ENCODE measurements at regions not wholly inside any gene's neighbourhood (a gene's known extent, or its start where the extent isn't known, plus 50 kb on each side); places are given as distances from the start of the nearest gene placed in this dataset.

- peaks cover 0 to 3% (median 0%) of the 10 kb centered on the region in 3 donors for H3K27me3 Mint-ChIP-seq (ENCODE audit: low read depth in 3 of 3)
- DNase-seq = no peak
Observed at GRCh38 chr7:19463581-19463980, 245.3 kb downstream of the POLR1F start.

GRCh38 chr7:19455623-19456022 lies 253.2 kb downstream of the POLR1F start:
- no peaks in the 10 kb centered on the region for H3K36me3 Mint-ChIP-seq
- H3K27me3 Mint-ChIP-seq (ENCODE audit: low read depth in 3 of 3) = peaks cover 2 to 11% (median 4%) of the 10 kb centered on the region in 3 donors
- H3K27ac Mint-ChIP-seq = no peak overlapping the region
- H3K4me3 Mint-ChIP-seq = no peak overlapping the region
- H3K9me3 Mint-ChIP-seq = peaks cover 0 to 5% (median 2%) of the 10 kb centered on the region in 6 donors
- H3K4me1 Mint-ChIP-seq = no peaks in the 10 kb centered on the region
- no peak for DNase-seq

More at GRCh38 chr7:19463581-19463980, 245.3 kb downstream of the POLR1F start:
- no peaks in the 10 kb centered on the region for H3K4me1 Mint-ChIP-seq
- no peak overlapping the region for H3K27ac Mint-ChIP-seq
- H3K36me3 Mint-ChIP-seq = no peaks in the 10 kb centered on the region
- H3K4me3 Mint-ChIP-seq = no peak overlapping the region
- H3K9me3 Mint-ChIP-seq = peaks cover 0 to 8% (median 0%) of the 10 kb centered on the region in 6 donors

- Mint-ChIP-seq H3K27me3 (ENCODE audit: low read depth in 3 of 3) (peaks cover 0 to 6% (median 0%) of the 10 kb centered on the region in 3 donors), H3K4me3 (no peak overlapping the region), H3K9me3 (no peaks in the 10 kb centered on the region), H3K4me1 (no peaks in the 10 kb centered on the region), H3K27ac (no peak overlapping the region), H3K36me3 (no peaks in the 10 kb centered on the region)
- DNase-seq = no peak
Observed at GRCh38 chr7:19448091-19448490, 260.7 kb downstream of the POLR1F start.

- Mint-ChIP-seq H3K27ac (no peak overlapping the region), H3K4me3 (no peak overlapping the region), H3K36me3 (no peaks in the 10 kb centered on the region), H3K27me3 (ENCODE audit: low read depth in 3 of 3) (peaks cover 0 to 2% (median 0%) of the 10 kb centered on the region in 3 donors), H3K4me1 (peaks cover 0 to 4% of the 10 kb centered on the region in 2 donors), H3K9me3 (no peaks in the 10 kb centered on the region)
- peak; percentile 13 to 18 (median 17) for DNase-seq
Observed at GRCh38 chr7:19442016-19442785, 266.6 kb downstream of the POLR1F start.

GRCh38 chr7:19439517-19439916 lies 269.3 kb downstream of the POLR1F start:
- no peaks in the 10 kb centered on the region for H3K36me3 Mint-ChIP-seq
- H3K27ac Mint-ChIP-seq = no peak overlapping the region
- H3K27me3 Mint-ChIP-seq (ENCODE audit: low read depth in 3 of 3) = peaks cover 0 to 2% (median 0%) of the 10 kb centered on the region in 3 donors
- H3K4me1 Mint-ChIP-seq = peaks cover 0 to 4% of the 10 kb centered on the region in 2 donors
- DNase-seq = no peak
- no peaks in the 10 kb centered on the region for H3K9me3 Mint-ChIP-seq
- H3K4me3 Mint-ChIP-seq = no peak overlapping the region

GRCh38 chr7:19437446-19437845 lies 271.4 kb downstream of the POLR1F start:
- H3K27ac Mint-ChIP-seq = no peak overlapping the region
- H3K27me3 Mint-ChIP-seq (ENCODE audit: low read depth in 3 of 3) = peaks cover 0 to 3% (median 2%) of the 10 kb centered on the region in 3 donors
- no peaks in the 10 kb centered on the region for H3K36me3 Mint-ChIP-seq
- no peak for DNase-seq
- peaks cover 0 to 4% of the 10 kb centered on the region in 2 donors for H3K4me1 Mint-ChIP-seq
- H3K9me3 Mint-ChIP-seq = no peaks in the 10 kb centered on the region
- H3K4me3 Mint-ChIP-seq = no peak overlapping the region

- peaks cover 0 to 3% (median 1%) of the 10 kb centered on the region in 3 donors for H3K27me3 Mint-ChIP-seq (ENCODE audit: low read depth in 3 of 3)
- peaks cover 0 to 6% (median 0%) of the 10 kb centered on the region in 6 donors for H3K9me3 Mint-ChIP-seq
- H3K27ac Mint-ChIP-seq = no peak overlapping the region
Observed at GRCh38 chr7:19427944-19428343, 280.9 kb downstream of the POLR1F start.

GRCh38 chr7:19421861-19422260 lies 276.6 kb upstream of the FERD3L start:
- H3K4me3 Mint-ChIP-seq = peak overlapping the region in 2 of 5 donors; percentile 35 to 43
- H3K4me1 Mint-ChIP-seq = peaks cover 25 to 38% of the 10 kb centered on the region in 2 donors
- H3K9me3 Mint-ChIP-seq = peaks cover 0 to 10% (median 0%) of the 10 kb centered on the region in 6 donors
- no peak for DNase-seq
- no peak overlapping the region for H3K27ac Mint-ChIP-seq
- H3K36me3 Mint-ChIP-seq = peaks cover 0 to 3% (median 3%) of the 10 kb centered on the region in 3 donors
- H3K27me3 Mint-ChIP-seq (ENCODE audit: low read depth in 3 of 3) = peaks cover 3 to 5% (median 4%) of the 10 kb centered on the region in 3 donors

More at GRCh38 chr7:19427944-19428343, 280.9 kb downstream of the POLR1F start:
- no peaks in the 10 kb centered on the region for H3K4me1 Mint-ChIP-seq
- no peak for DNase-seq
- no peak overlapping the region for H3K4me3 Mint-ChIP-seq
- H3K36me3 Mint-ChIP-seq = no peaks in the 10 kb centered on the region

GRCh38 chr7:19417231-19417630 lies 272.0 kb upstream of the FERD3L start:
- Mint-ChIP-seq H3K27me3 (ENCODE audit: low read depth in 3 of 3) (peaks cover 3 to 6% (median 3%) of the 10 kb centered on the region in 3 donors), H3K4me1 (peaks cover 23 to 34% of the 10 kb centered on the region in 2 donors), H3K36me3 (peaks cover 0 to 7% (median 0%) of the 10 kb centered on the region in 3 donors), H3K27ac (no peak overlapping the region), H3K4me3 (no peak overlapping the region), H3K9me3 (peaks cover 0 to 6% (median 0%) of the 10 kb centered on the region in 6 donors)
- no peak for DNase-seq

- Mint-ChIP-seq H3K27me3 (ENCODE audit: low read depth in 3 of 3) (peaks cover 3 to 4% (median 3%) of the 10 kb centered on the region in 3 donors), H3K4me3 (no peak overlapping the region), H3K9me3 (peaks cover 0 to 6% (median 0%) of the 10 kb centered on the region in 6 donors), H3K4me1 (peaks cover 4 to 13% of the 10 kb centered on the region in 2 donors), H3K27ac (no peak overlapping the region), H3K36me3 (peaks cover 0 to 7% (median 0%) of the 10 kb centered on the region in 3 donors)
- no peak for DNase-seq
Observed at GRCh38 chr7:19415123-19415522, 269.9 kb upstream of the FERD3L start.

GRCh38 chr7:19413443-19413965 lies 268.3 kb upstream of the FERD3L start:
- no peak for DNase-seq
- H3K9me3 Mint-ChIP-seq = peaks cover 0 to 1% (median 0%) of the 10 kb centered on the region in 6 donors
- peaks cover 0 to 4% (median 2%) of the 10 kb centered on the region in 3 donors for H3K27me3 Mint-ChIP-seq (ENCODE audit: low read depth in 3 of 3)
- H3K4me3 Mint-ChIP-seq = no peak overlapping the region
- peaks cover 0 to 7% (median 0%) of the 10 kb centered on the region in 3 donors for H3K36me3 Mint-ChIP-seq
- no peak overlapping the region for H3K27ac Mint-ChIP-seq
- H3K4me1 Mint-ChIP-seq = no peaks in the 10 kb centered on the region

- no peak overlapping the region for H3K27ac Mint-ChIP-seq
- H3K36me3 Mint-ChIP-seq = peaks cover 0 to 7% (median 0%) of the 10 kb centered on the region in 3 donors
- H3K4me3 Mint-ChIP-seq = no peak overlapping the region
Observed at GRCh38 chr7:19410691-19411090, 265.5 kb upstream of the FERD3L start.

GRCh38 chr7:19410106-19410505 lies 264.9 kb upstream of the FERD3L start:
- Mint-ChIP-seq H3K4me1 (peaks cover 0 to 12% of the 10 kb centered on the region in 2 donors), H3K27me3 (ENCODE audit: low read depth in 3 of 3) (peaks cover 0 to 3% (median 0%) of the 10 kb centered on the region in 3 donors), H3K27ac (no peak overlapping the region), H3K4me3 (no peak overlapping the region), H3K9me3 (peaks cover 0 to 1% (median 0%) of the 10 kb centered on the region in 6 donors), H3K36me3 (peaks cover 0 to 7% (median 0%) of the 10 kb centered on the region in 3 donors)
- no peak for DNase-seq

More at GRCh38 chr7:19410691-19411090, 265.5 kb upstream of the FERD3L start:
- Mint-ChIP-seq H3K27me3 (ENCODE audit: low read depth in 3 of 3) (peaks cover 0 to 3% (median 0%) of the 10 kb centered on the region in 3 donors), H3K4me1 (peaks cover 0 to 6% of the 10 kb centered on the region in 2 donors), H3K9me3 (peaks cover 0 to 1% (median 0%) of the 10 kb centered on the region in 6 donors)
- DNase-seq = no peak

- H3K4me3 Mint-ChIP-seq = no peak overlapping the region
- H3K36me3 Mint-ChIP-seq = peaks cover 0 to 7% (median 0%) of the 10 kb centered on the region in 3 donors
- H3K27ac Mint-ChIP-seq = no peak overlapping the region
- H3K4me1 Mint-ChIP-seq = peaks cover 0 to 21% of the 10 kb centered on the region in 2 donors
- no peak for DNase-seq
- no peaks in the 10 kb centered on the region for H3K9me3 Mint-ChIP-seq
- H3K27me3 Mint-ChIP-seq (ENCODE audit: low read depth in 3 of 3) = peaks cover 0 to 1% (median 0%) of the 10 kb centered on the region in 3 donors
Observed at GRCh38 chr7:19408706-19409220, 263.5 kb upstream of the FERD3L start.

Measured in immature natural killer cell (primary cell).